Activated CD8-positive, alpha-beta T cell treated with anti-CD3 and anti-CD28 coated beads for 36 hours (primary cell): ENCODE measurements at regions not wholly inside any gene's neighbourhood (a gene's known extent, or its start where the extent isn't known, plus 50 kb on each side); places are given as distances from the start of the nearest gene placed in this dataset.

ENCODE experiments used
- ATAC-seq: fragments of 200-7000 bp; cut with Tn5 transposase; one replicate; pipeline ENCODE4 v1.10.0; 2021; ENCODE audit warnings: mild to moderate bottlenecking, moderate library complexity
- CTCF ChIA-PET: fragments of 350-600 bp; sonication (Branson Sonifier 250); formaldehyde crosslinking; loops from one replicate; lab custom pipeline; 2021; ENCODE audit warnings: antibody characterized with exemption; lab: Charles Lee
- POLR2A ChIA-PET: fragments of 350-600 bp; sonication (Branson Sonifier 250); formaldehyde crosslinking; loops from one replicate; lab custom pipeline; 2021; ENCODE audit warnings: antibody characterized with exemption; lab: Charles Lee
- DNase-seq: peaks from one replicate; pipeline ENCODE4 v3.0.0-alpha.2; 2020
- H3K27ac Mint-ChIP-seq: one replicate; pipeline ENCODE4 v1.8.0; 2021; ENCODE audit warnings: mild to moderate bottlenecking, mixed read lengths
- H3K27me3 Mint-ChIP-seq: one replicate; pipeline ENCODE4 v1.8.0; 2021; ENCODE audit warnings: mixed read lengths
- H3K36me3 Mint-ChIP-seq: one replicate; pipeline ENCODE4 v1.8.0; 2021; ENCODE audit warnings: low read depth, mixed read lengths
- H3K4me1 Mint-ChIP-seq: one replicate; pipeline ENCODE4 v1.8.0; 2021; ENCODE audit warnings: low read depth, mixed read lengths
- H3K4me3 Mint-ChIP-seq: one replicate; pipeline ENCODE4 v1.8.0; 2021; ENCODE audit warnings: mild to moderate bottlenecking, moderate library complexity, mixed read lengths
- H3K9me3 Mint-ChIP-seq: one replicate; pipeline ENCODE4 v1.8.0; 2021; ENCODE audit warnings: mixed read lengths
- CTCF ChIP-seq: fragments of 200-600 bp; IDR thresholded peaks from one replicate; pipeline ENCODE4 v1.8.0; 2022; ENCODE audit warnings: antibody characterized with exemption, mild to moderate bottlenecking
- intact Hi-C: fragments of 100-400 bp; cut with micrococcal nuclease; formaldehyde crosslinking; loops from one replicate; pipeline ENCODE4 v1.10.0; 2022

GRCh38 chr10:44757551-44758205 is 153.5 kb upstream of the TMEM72 start:
- Mint-ChIP-seq H3K27me3 (peaks cover 4% of the 10 kb centered on the region), H3K27ac (no peak overlapping the region), H3K4me3 (no peak overlapping the region), H3K9me3 (no peaks in the 10 kb centered on the region), H3K36me3 (no peaks in the 10 kb centered on the region), H3K4me1 (no peaks in the 10 kb centered on the region)
- CTCF ChIA-PET, result no interaction called here
- POLR2A ChIA-PET, result no interaction called here
- DNase-seq (no peak), ATAC-seq (no peak)
- intact Hi-C loops, result no loop called here
- no peak for TF ChIP-seq CTCF

GRCh38 chr10:44759122-44759521 is 152.0 kb upstream of the TMEM72 start:
- no peak for TF ChIP-seq CTCF

GRCh38 chr10:44760513-44760912 is 150.6 kb upstream of the TMEM72 start:
- DNase-seq (no peak), ATAC-seq (no peak)
- no peaks in the 10 kb centered on the region for H3K4me1 Mint-ChIP-seq
- intact Hi-C loops, result no loop called here
- no peak overlapping the region for H3K27ac Mint-ChIP-seq
- H3K36me3 Mint-ChIP-seq, result no peaks in the 10 kb centered on the region
- TF ChIP-seq CTCF, result no peak
- CTCF ChIA-PET, result no interaction called here
- POLR2A ChIA-PET, result no interaction called here
- H3K9me3 Mint-ChIP-seq, result no peaks in the 10 kb centered on the region
- H3K4me3 Mint-ChIP-seq, result no peak overlapping the region
- peaks cover 4% of the 10 kb centered on the region for H3K27me3 Mint-ChIP-seq

More at GRCh38 chr10:44759122-44759521, 152.0 kb upstream of the TMEM72 start:
- Mint-ChIP-seq H3K4me1 (no peaks in the 10 kb centered on the region), H3K36me3 (no peaks in the 10 kb centered on the region), H3K4me3 (no peak overlapping the region), H3K27ac (no peak overlapping the region), H3K27me3 (peaks cover 4% of the 10 kb centered on the region), H3K9me3 (no peaks in the 10 kb centered on the region)
- ATAC-seq (no peak), DNase-seq (no peak)
- ChIA-PET CTCF (no interaction called here), POLR2A (no interaction called here)
- intact Hi-C loops, result no loop called here

- CTCF ChIA-PET, result no interaction called here
- intact Hi-C loops, result no loop called here
- ATAC-seq, result no peak
Measured at GRCh38 chr10:44761076-44761475, 150.1 kb upstream of the TMEM72 start.

GRCh38 chr10:44763331-44763730 is 147.8 kb upstream of the TMEM72 start:
- intact Hi-C loops, result no loop called here
- DNase-seq, result no peak
- POLR2A ChIA-PET, result no interaction called here
- H3K4me3 Mint-ChIP-seq, result no peak overlapping the region
- ATAC-seq, result no peak
- CTCF ChIA-PET, result no interaction called here
- H3K36me3 Mint-ChIP-seq, result no peaks in the 10 kb centered on the region
- no peak for TF ChIP-seq CTCF
- no peak overlapping the region for H3K27ac Mint-ChIP-seq
- no peaks in the 10 kb centered on the region for H3K4me1 Mint-ChIP-seq
- no peaks in the 10 kb centered on the region for H3K27me3 Mint-ChIP-seq
- no peaks in the 10 kb centered on the region for H3K9me3 Mint-ChIP-seq

More at GRCh38 chr10:44761076-44761475, 150.1 kb upstream of the TMEM72 start:
- no peak overlapping the region for H3K4me3 Mint-ChIP-seq
- no peaks in the 10 kb centered on the region for H3K9me3 Mint-ChIP-seq
- no peak for DNase-seq
- peaks cover 4% of the 10 kb centered on the region for H3K27me3 Mint-ChIP-seq
- POLR2A ChIA-PET, result no interaction called here
- no peak for TF ChIP-seq CTCF
- no peaks in the 10 kb centered on the region for H3K36me3 Mint-ChIP-seq
- H3K27ac Mint-ChIP-seq, result no peak overlapping the region
- H3K4me1 Mint-ChIP-seq, result no peaks in the 10 kb centered on the region
